Middle frontal gyrus (tissue), 1 donor: ENCODE measurements at regions not wholly inside any gene's neighbourhood (a gene's known extent, or its start where the extent isn't known, plus 50 kb on each side); places are given as distances from the start of the nearest gene placed in this dataset.
A peak's percentile ranks its signal among the peaks of the same experiment; 100 is the strongest.

Experiments used
- DNase-seq: peaks from one replicate; pipeline ENCODE4 v3.0.0-alpha.2; 2015; ENCODE audit warnings: low spot score; ENCODE audit errors: extremely low spot score

DNA sequence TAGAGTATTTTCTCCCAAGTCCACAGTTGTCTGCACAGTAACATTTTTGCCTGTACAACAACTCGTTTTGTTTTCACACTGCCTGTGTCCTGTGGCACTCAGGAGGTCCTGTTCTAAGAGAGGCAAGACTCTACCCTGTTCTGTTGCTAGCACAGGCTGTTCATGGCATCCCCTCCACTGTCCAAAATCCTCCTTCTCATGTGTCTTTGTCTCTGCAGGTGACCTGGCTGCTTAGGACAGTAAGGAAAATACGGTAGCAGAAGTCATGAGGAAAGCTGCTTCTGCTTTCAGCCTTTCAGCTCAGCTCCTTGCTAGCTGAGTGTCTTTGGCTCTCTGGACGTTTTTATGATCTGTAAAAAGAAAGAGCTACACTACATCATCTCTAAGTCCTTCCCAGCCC is 205.9 kb downstream of the C1D start:
- DNase-seq, result no peak

DNA sequence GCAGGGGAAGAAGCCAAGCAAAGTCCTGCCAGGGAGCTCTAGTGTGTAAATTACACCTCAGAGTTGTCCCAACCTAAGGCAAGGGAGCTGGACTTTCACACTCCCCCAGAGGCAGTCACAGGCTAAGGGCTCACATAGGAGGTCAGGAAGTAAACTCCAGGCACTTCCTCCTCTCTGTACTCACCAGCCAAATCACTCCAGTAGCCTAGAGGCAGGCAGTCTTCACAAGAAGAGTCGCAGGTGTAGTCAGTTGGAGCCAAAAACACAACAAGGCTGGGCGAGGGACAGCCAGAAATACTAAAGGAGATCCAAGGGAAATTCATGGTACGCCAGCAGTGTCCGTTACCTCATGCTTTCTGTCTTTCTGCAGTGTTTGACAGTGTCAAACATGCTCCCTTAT is 205.0 kb downstream of the C1D start:
- no peak for DNase-seq

DNA sequence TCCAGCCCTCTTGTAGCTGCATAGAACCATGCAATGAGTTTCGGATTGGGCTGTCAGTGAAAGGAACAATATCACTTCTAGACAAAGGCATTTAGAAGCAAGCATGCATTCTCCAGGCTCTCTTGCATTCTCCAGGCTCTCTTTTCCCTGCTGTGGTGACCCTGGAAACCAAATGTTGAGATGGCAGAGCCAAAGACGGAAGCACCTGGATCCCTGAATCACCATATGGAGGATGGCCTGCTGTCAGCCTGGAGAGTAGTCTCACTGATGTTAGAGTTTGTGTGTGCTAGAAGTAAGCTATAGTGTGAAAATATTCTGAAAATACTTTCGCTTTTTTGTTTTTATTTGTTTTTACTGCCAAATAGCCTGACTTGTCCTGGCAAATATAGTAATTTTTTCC is 203.9 kb downstream of the C1D start:
- DNase-seq, result no peak

DNA sequence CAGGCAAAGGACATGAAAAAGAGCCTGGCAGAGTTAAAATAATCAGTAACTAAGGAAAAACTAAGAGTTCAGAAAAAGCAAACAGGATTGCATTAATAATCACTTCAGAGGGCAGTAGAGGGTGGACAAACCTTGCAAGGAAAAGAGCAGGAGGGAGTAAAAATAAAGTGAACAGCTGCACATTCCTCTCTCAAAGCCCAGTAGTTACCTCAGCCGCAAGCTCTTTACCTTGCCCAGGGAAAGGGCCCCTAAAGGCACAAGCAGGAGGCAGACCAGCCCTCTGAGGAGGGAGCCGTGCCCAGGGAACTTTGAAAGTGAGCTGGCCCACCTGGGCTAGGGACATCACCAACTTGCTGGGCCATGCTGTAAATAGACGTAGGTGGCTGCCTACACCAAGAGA is 196.9 kb downstream of the C1D start:
- DNase-seq, result no peak

DNA sequence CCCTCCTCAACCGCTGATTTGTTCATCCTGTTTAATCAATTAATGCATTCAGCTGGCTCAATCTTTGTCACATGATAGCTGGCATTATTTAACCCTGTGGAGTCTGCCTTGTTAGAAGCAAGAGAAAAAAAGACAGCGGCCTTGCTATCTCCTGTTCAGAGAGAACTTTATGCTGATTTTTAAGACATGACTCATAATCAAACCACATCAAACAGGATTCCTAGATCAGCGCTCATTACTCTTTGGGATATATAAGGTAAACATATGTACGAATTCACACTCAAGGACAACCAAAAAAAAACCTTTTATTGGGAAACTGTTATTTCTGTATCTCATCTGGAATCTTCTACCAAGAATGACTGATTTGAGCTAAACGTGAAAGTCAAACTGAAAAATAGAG is 195.1 kb downstream of the C1D start:
- DNase-seq, result no peak

DNA sequence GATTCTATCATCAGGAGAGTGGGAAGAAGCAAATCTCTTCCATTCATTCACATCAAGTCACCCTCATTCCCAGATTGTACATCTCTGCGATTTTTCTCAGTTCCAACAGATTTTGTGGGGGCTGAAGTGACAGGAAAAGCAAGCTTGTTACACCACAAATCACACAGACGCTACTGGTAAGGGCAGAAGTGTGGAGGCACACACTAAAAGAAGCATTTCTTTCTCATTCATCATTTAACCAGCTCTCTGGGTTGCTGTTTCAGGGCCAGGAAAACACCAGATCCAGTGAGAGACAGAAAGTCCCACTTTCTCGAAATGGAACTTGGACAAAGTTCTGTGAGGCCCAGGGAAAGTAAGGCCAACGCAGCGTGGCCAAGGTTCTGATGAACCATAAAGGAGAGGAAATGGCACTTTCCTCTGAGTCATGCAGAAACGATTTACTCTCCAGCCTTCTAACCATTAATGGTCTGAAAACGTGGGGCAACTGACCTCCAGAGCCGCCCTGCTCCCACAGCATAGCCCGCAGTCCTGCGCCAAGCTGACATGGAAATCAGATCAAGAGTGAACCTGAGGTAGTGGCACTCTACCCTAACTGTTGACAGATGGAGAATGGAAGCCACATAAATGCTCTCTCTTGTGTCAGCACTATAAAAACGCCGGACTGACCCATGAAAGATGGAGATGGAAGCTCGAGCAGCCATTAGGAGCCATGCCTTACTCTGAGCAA is 191.0 kb downstream of the C1D start:
- DNase-seq, result peak; percentile 40

DNA sequence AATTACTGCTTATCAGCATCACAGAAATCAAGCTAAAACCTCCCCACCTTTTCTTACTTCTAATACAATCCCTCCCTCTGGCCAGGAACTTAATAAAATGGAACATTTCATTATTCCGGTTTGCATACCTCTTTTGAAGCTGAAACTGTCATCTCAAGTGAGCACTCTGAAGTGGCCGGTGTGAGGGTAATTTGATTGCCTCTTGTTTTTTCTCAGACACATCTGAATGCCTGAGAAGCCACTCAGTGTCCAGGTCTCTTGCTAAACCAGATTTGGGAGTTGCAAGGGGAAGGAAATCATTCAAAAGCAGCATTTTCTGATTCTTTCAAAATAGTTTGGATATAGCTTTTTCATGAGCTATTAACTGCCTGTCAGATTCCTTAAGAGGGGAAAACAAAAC is 190.3 kb downstream of the C1D start:
- no peak for DNase-seq

DNA sequence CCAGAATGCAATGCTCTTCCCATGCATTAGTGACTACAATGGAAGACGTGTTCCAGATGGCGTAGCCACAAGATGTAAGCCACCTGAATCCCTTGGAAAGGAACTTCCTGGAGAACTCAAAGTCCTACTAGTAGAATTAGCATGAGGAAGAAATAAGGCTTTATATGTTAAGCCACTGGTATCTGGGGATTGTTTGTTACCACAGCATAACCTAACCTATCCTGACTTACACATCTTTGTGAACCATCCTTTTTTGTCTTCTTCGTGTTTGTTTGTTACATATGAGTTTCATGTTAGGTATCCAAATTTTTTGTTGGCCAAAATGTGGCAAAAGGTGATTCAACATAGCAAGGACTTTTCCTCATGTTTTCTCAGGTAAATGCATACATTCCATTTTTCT is 188.9 kb downstream of the C1D start:
- DNase-seq, result no peak

DNA sequence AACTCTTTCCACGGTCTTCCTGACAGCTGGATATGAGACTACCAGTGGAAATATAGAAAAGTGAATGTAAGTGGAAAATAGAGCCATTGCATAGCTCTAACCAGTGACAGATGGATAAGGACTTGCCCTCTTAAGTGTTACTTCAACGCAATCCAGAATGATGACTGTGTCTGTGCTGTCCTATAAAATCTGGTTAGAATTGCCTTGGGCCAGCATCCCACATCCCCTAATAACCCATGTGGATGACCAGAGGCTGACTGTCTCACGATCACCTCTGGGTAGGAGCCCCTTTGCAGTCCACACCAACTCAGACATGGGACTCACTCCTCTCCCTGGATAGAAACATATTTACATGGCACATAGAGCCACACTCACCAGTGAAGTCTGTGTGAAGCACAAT is 186.6 kb downstream of the C1D start:
- DNase-seq, result no peak

DNA sequence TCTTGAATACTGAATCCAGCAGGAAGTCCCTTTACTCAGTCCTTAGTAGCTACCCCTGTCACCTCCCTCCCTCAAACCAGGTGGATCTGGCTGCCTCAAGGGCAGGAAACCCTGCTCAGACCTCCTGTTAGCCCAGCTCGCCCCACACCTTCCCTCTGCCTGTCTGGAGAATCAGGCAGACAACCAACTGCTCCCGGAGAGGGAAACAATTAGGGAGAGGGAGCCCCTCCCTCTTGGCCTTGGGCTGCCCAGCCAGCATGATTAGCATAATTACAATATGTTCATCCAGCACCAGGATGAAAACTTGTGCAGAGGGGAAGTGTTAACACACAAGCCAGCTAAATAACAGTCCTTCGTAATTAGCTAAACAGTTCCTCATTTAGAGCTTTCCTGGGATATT is 185.5 kb downstream of the C1D start:
- no peak for DNase-seq

DNA sequence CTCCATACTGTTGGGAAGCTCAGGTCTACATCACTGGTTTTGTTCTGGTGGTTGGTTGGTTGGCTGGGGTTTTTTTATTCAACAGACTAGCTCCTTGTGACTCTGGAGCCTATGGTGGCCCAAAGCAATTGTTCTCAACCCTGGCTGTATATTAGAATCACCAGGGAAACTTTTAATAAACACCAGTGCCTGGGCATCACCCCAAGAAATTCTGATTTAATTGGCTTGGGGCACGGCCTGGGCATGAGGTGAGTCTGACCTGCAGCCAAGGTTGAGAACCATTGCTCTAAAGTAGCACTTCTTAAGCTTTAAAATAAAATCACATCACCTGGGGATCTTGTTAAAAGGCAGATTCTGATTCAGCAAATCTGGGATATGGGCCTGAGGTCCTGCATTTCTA is 184.1 kb downstream of the C1D start:
- DNase-seq, result no peak

DNA sequence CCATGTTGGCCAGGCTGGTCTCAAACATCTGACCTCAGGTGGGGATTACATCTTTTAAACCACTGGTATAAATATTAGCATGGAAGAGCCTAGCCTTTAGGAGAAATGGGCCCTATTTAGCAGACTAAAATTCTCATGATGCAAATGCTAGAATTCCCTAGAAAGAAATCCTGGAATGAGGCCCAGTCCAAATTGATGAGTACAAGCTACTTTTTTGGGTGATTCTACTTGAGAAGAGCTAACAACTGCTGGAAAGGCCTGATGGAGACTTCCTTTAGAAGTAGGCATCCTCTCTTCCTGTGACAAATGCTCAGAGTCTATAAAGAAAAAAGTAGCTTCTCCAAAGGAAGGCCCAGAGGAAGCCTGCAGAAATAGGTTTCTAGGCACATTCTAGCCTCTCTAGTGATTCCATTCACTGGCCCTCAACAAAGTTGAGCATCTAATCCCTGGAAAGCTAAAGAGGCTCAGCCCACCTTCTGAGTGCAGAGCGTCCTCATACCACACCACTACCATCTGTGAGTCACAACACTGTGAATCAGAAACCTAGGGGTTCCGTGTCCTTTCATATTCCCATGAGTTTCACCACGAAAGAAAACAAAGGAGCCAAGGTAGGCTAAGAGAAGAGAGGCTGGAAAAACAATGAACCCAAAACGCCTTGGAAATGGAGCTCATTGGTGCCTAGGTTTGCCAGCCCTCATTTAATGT is 183.1 kb downstream of the C1D start:
- DNase-seq, result no peak

DNA sequence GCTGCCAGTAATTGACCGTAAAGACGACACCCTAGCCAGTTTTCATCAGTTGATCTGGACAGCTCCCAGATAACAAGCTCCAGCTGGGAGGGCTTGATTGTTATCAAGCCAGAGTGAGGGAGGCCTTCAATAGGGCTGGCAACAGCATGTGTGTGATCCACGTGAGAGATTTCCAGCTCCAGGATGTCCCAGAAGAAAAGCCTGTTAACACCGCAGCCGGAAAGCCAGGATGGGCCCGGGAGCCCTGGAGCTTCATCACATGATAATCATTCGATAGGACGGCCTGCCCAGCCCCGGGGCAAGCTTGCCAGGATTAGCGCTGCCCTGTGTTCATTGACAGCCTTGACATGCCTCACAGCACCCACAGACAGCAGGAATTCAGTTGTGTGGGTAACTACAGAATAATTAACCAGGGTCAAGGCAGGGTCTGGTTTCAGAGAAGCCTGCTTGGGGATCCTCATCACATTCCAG is 182.5 kb downstream of the C1D start:
- DNase-seq, result no peak

DNA sequence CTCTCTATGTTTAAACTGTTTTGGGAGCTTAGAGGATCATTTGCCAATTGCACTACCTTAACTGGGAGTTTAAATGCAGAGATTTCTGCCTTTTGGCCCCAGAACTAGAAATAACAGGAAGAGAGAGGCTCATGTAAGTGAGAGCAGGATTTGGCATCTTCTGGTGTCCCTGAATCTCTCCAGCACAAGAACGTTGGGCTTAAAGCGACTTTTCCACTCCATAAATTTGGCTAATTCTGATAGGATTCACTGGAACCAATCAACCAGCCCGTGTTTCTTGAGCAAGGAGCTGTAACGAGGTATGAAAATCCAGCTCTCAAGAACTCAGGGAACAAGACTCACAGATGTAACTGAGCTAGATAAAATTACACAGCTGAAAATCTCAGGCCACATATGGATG is 181.0 kb downstream of the C1D start:
- DNase-seq, result no peak

DNA sequence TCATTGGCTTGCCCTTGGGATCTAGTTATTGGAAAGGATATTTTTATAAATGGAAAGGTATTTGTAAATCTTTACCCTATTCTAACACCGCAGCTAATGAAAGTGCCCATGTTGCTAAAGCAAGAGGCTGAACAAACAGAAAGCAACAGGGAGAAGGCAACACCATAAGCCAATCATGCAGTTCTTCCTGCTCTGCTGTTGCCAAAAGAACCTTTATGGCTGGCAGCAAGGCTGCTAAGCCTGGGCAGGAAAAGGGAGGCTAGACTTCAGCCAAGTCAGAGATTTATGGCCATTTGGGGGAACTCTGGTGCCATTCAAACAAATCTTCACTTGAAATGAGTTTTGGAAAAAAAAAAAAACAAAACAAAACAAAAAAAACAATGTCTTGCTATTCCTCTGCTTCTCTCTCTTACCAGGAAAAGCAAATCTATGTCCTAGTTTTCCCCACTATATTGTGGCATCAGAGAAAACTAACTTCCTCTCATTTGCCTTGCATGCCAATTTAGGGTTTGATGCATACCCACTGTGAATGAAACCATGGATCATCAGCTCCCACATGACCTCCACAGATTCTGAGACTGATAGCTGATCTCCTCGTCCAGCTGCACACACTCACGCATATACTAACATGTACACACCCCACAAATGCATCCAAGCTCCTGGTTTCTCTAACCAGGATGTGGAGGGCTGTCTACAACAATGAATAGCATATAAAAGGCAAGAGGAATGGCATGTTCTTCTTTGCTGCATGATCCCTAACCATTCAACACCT is 179.3 kb downstream of the C1D start:
- no peak for DNase-seq

DNA sequence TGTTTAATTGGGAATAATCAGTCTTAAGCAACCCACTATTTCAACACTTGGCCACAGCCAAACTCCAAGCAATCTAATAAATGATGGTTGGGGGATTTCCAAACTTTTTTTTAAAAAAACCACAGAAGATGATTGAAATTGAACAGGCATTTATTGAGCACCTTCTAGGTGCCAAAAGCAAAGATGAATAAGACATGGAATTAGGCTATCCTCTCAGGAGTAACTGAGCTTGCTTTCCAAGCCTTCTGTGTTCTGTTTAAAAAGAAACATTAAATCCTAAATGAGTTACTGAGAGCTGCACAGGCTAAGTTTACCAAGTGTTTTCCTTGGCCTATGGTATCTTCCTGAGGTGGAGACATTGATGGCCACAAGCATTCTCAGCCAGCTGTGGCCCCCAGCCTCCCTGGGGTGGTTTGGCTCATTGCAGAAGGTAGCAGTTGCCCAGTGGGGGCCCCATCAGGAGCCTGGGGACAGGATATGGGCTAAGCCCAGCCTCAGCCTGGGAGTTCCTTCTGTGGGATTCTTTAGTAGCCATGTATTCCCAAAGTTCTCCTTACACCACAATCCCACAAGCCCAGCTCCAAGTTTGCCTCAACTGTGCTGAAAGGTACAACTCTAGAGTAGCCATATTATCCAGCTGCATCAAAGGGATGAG is 174.3 kb downstream of the C1D start:
- no peak for DNase-seq

DNA sequence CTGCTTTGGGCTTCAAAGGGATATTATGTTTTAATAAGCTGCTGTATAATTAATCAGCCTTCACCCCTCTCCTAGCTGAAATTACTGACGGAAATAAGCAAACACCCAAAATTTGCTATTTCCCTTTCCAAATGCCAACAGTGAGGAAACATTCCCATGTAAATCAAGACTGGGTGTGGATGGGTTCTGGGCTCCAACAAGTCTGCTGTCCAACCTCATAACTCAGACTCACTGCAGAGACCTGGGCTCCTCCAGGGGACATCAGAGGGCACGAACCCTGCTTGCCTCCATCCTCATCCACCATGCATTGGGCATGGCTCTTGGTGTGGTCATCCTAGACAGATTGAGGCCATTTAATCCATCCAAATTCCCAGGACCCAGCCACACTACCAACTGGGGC is 173.7 kb downstream of the C1D start:
- DNase-seq, result no peak

DNA sequence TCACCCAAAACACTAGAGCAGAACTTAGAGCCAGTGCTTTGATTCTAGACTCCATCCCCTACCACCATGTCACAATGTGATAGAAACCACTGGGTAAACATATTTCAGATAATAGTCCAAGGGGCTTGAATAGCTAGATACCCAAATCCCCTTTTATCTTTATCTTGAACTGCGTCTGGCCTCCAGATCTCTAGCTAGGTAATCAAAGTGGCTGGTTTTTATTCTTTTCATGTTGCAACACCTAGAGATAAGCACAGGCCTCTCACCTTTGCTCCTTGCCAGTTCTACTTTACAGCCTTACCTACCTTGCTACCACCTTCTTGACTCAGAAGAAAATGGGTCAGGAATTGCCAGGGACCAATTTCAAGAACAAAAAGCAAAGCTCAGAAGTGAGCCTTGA is 171.2 kb downstream of the C1D start:
- no peak for DNase-seq

DNA sequence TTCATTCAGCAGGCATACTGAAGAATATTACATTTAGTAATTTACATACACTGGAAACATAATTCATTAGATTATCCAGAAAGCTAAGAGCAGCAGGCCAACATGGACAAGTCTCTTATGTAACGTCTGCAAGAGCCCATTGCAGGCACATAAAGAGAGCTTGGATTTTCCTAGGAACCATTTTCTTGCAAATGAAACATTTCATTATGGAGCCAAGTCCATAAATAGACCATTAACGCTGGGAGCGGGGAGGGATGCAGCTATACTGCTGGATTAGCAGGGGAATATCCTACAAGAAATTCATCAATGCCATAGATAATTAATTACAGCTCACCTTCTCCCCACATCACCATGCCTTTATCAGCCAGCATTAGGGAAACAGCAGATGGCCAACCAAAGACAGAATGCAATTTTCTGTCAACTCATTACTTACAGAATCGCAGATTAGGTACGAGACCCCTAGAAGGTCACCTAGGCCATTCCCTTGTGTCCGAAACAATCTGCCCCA is 170.4 kb downstream of the C1D start:
- no peak for DNase-seq

DNA sequence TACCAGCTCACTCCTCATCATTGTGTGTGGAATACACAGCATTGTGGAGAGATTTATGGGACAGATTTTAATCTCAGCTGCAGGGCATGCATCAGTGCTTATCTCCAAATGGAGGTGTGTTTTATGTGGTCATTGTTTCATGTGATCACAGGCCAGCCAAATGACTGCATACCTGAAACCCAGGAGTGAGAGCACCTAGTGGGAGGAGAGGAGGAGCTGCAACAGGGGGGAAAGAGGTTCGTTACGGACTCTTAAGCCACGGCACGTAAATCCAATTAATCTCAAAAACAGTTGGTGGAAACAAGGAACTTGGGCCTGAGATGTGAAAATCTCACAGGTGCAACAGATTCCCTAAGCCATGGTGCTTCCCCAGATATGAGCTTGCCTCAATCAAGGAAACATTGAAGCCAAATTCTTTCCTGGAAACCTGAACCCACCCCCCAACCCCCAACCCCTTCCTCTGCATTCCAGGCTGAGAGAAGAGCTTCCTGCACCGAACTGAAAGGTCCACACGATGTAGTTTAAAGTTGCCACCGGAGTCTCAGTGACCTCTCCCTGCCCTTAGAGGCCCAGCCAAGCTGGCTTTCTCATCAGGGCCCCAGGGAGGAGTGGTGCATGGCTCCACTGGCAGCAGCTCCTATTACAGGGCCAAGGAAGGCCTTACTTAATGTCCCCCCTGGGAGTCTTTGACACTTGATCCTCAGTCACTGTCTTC is 167.4 kb downstream of the C1D start:
- no peak for DNase-seq

DNA sequence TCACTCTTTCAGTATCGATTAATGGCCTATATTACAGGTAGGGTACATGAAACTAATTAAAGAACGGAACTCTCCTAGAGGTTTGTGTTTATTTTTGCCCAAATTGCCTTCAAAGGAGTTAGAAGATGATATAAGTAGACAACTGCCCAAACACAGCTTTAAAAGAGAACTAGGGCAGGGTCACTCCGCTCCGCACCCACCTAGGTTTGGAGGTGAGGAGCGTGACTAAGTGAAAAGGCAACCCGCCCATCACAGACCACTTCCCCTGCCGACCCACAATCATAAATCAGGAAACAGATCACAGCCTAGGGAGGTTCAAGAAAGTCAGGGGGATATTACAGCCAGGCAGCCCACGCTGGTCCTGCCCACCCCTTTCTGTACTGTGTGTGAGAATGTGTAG is 166.7 kb downstream of the C1D start:
- DNase-seq, result no peak
